ENCODE measurements at regions not wholly inside any gene's neighbourhood (a gene's known extent, or its start where the extent isn't known, plus 50 kb on each side); places are given as distances from the start of the nearest gene placed in this dataset.
"Not testable (repeated sequence)": the region's sequence is repeated elsewhere in the genome, so short reads cannot be mapped to it uniquely, and the experiment has no call there.

DNA sequence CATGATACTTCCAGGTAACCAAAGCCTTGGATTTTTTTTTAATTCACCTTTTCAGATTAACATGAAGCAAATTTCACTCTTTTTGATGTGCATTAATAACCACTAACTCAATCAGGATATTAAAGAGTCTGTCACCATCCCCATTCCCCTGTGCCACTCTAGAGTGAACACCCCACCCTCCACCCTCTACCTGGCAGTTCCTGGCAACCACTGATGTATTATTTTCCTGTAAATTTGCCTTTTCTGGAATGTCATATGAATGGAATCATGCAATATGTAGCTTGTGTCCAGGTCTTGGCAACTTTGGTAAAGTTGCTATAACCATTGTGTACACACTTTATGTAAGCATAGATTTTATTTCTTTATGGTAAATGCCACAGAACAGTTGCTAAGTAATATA is 627.6 kb downstream of the MCTP2 start:
- H3K27me3 ChIP-seq (ENCODE audit: control insufficient read depth, insufficient read depth, low read length) = no peaks in the 10 kb centered on the region
- no peak for DNase-seq (ENCODE audit: low read depth)
- H3K36me3 ChIP-seq (ENCODE audit: control insufficient read depth, insufficient read depth, low read length) = no peaks in the 10 kb centered on the region
- no peak overlapping the region for H3K4me3 ChIP-seq (ENCODE audit: low read depth, low read length)
- TF ChIP-seq, protein P1, sequence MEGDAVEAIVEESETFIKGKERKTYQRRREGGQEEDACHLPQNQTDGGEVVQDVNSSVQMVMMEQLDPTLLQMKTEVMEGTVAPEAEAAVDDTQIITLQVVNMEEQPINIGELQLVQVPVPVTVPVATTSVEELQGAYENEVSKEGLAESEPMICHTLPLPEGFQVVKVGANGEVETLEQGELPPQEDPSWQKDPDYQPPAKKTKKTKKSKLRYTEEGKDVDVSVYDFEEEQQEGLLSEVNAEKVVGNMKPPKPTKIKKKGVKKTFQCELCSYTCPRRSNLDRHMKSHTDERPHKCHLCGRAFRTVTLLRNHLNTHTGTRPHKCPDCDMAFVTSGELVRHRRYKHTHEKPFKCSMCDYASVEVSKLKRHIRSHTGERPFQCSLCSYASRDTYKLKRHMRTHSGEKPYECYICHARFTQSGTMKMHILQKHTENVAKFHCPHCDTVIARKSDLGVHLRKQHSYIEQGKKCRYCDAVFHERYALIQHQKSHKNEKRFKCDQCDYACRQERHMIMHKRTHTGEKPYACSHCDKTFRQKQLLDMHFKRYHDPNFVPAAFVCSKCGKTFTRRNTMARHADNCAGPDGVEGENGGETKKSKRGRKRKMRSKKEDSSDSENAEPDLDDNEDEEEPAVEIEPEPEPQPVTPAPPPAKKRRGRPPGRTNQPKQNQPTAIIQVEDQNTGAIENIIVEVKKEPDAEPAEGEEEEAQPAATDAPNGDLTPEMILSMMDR (IDR thresholded peaks at IDR 0.05; ENCODE audit: insufficient read depth, low read length, severe bottlenecking) = no peak
- FAIRE-seq = no peak

DNA sequence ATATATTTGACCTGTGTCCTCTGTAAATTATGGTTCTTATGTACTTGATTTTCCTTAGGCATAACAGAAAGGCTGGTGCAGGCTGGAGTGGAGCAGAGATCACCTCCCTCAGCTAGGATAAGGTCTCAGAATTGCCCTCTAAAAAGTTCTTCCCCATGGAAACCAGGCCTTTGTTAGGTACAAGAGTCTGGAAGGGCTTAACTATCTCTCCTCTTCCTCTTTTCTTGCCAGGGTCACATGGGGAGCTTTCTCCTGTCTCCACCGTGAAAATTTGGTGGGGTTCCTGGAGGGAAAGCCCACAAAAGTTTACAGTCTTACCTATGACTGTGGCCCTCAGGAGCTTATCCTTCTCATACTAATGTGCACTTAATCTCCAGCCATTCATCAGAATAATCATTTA is 633.2 kb downstream of the MCTP2 start:
- TF ChIP-seq, protein P1 (IDR thresholded peaks at IDR 0.05; ENCODE audit: insufficient read depth, low read length, severe bottlenecking) = no peak
- Histone ChIP-seq H3K4me3 (ENCODE audit: low read depth, low read length) (no peak overlapping the region), H3K36me3 (ENCODE audit: control insufficient read depth, insufficient read depth, low read length) (no peaks in the 10 kb centered on the region), H3K27me3 (ENCODE audit: control insufficient read depth, insufficient read depth, low read length) (no peaks in the 10 kb centered on the region)
- no peak for DNase-seq (ENCODE audit: low read depth)
- no peak for FAIRE-seq

DNA sequence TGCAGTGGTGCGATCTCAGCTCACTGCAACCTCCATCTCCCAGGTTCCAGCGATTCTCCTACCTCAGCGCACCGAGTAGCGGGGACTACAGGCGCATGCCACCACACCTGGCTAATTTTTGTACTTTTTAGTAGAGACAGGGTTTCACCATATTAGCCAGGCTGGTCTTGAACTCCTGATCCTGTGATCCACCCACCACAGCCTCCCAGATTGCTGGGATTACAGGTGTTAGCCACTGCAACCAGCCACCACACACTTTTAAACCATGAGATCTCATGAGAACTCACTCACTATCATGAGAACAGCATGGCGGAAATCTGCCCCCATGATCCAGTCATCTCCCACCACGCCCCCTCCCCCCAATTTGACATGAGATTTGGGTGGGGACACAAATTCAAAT is 636.9 kb downstream of the MCTP2 start:
- H3K36me3 ChIP-seq (ENCODE audit: control insufficient read depth, insufficient read depth, low read length); H3K27me3 ChIP-seq (ENCODE audit: control insufficient read depth, insufficient read depth, low read length); H3K4me3 ChIP-seq (ENCODE audit: low read depth, low read length); FAIRE-seq; DNase-seq (ENCODE audit: low read depth): not testable (repeated sequence)

DNA sequence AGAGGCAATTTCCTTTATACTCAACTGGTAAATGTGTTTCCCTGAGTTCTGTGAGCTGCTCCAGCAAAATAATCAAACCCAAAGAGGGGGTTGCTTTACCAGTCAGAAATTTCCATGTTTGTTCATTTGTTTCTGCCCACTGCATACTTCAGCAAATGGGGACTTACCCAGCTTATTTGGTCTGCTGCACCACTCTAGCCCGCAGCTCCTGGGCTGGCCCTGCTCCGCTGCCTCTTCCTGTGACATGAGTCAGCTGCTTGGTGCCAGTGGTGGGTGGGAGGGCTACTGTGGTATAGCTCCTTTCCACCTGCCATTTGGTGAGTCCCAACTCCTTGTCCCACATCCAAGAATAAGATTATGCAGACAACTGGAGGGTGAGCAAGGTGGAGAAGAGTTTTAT is 644.2 kb downstream of the MCTP2 start:
- Histone ChIP-seq H3K4me3 (ENCODE audit: low read depth, low read length) (no peak overlapping the region), H3K27me3 (ENCODE audit: control insufficient read depth, insufficient read depth, low read length) (no peaks in the 10 kb centered on the region), H3K36me3 (ENCODE audit: control insufficient read depth, insufficient read depth, low read length) (no peaks in the 10 kb centered on the region)
- DNase-seq (ENCODE audit: low read depth) (no peak), FAIRE-seq (no peak)
- TF ChIP-seq, protein P1 (IDR thresholded peaks at IDR 0.05; ENCODE audit: insufficient read depth, low read length, severe bottlenecking) = no peak

DNA sequence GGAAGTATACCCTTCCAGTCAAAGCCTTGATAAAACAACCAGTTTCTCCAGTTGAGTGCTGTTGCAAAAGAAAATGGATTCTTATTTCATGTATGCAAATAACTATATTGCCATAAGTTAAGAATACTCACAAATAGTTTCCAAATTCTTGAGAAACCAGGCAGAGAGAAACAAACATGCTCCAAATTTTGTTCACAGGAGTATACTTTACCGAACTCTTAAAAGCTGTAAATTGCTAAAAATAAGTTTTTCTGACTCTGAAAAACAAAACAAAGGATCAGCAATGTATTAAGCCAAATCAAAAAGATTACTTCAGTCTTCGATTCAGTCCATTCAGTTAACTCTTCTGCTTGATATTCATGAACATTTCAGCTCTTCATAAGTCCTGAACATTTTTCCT is 646.5 kb downstream of the MCTP2 start:
- no peak for DNase-seq (ENCODE audit: low read depth)
- FAIRE-seq = no peak
- Histone ChIP-seq H3K36me3 (ENCODE audit: control insufficient read depth, insufficient read depth, low read length) (no peaks in the 10 kb centered on the region), H3K27me3 (ENCODE audit: control insufficient read depth, insufficient read depth, low read length) (no peaks in the 10 kb centered on the region), H3K4me3 (ENCODE audit: low read depth, low read length) (no peak overlapping the region)
- TF ChIP-seq, protein P1 (IDR thresholded peaks at IDR 0.05; ENCODE audit: insufficient read depth, low read length, severe bottlenecking) = no peak

DNA sequence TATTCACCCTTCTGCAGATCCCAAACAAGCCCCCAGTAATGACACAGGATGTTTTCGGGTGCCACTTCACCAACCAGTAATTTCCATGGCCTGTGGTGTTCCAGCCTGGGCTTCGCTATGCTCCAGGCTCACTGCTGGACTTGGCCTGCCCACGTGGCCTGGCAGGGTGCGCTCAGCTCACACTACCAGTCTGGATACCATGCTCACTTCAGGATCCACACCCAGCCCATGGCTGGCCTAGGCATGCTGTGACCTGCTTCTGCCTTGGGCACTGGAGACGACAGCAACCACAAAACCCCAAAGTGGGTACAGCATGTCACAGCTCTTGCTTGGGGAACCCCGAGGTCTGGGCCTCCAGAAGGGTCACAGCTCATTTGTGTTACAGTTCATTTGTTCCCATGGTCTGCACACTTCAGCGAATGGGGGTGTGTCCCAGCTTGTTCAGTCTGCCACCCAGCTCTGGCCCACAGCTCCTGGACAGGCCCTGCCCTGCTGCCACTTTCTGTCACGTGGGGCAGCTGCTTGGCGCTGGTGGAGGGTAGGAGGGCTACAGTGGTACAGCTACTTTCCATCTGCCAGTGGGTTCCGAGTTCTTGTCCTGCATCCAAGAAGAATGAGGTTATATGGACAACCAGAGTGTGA is 650.8 kb downstream of the MCTP2 start:
- FAIRE-seq = peak; percentile 82
- DNase-seq (ENCODE audit: low read depth) = peak; percentile 72

More for the DNA sequence above, 650.8 kb downstream of the MCTP2 start:
- H3K4me3 ChIP-seq (ENCODE audit: low read depth, low read length) = no peak overlapping the region
- TF ChIP-seq, protein P1 (IDR thresholded peaks at IDR 0.05; ENCODE audit: insufficient read depth, low read length, severe bottlenecking) = no peak
- H3K27me3 ChIP-seq (ENCODE audit: control insufficient read depth, insufficient read depth, low read length) = no peaks in the 10 kb centered on the region
- H3K36me3 ChIP-seq (ENCODE audit: control insufficient read depth, insufficient read depth, low read length) = no peaks in the 10 kb centered on the region
